ENCODE measurements at regions not wholly inside any gene's neighbourhood (a gene's known extent, or its start where the extent isn't known, plus 50 kb on each side); places are given as distances from the start of the nearest gene placed in this dataset.

- H3K4me3 Mint-ChIP-seq, result no peak overlapping the region
- H3K4me1 Mint-ChIP-seq, result no peaks in the 10 kb centered on the region
- peaks cover 3% of the 10 kb centered on the region for H3K27me3 Mint-ChIP-seq
- no peaks in the 10 kb centered on the region for H3K36me3 Mint-ChIP-seq
- POLR2A ChIA-PET, result no interaction called here
- ATAC-seq (ENCODE audit: low read depth), result no peak
- no peak for DNase-seq
- H3K27ac Mint-ChIP-seq, result no peak overlapping the region
- H3K9me3 Mint-ChIP-seq, result no peaks in the 10 kb centered on the region
Measured at GRCh38 chr1:65725064-65725463, 67.6 kb upstream of the PDE4B start.

GRCh38 chr1:65728504-65728903 lies 64.2 kb upstream of the PDE4B start:
- POLR2A ChIA-PET, result no interaction called here
- Mint-ChIP-seq H3K36me3 (no peaks in the 10 kb centered on the region), H3K27ac (no peak overlapping the region), H3K27me3 (peaks cover 3% of the 10 kb centered on the region), H3K9me3 (no peaks in the 10 kb centered on the region), H3K4me3 (no peak overlapping the region), H3K4me1 (no peaks in the 10 kb centered on the region)
- ATAC-seq (ENCODE audit: low read depth), result no peak
- DNase-seq, result no peak

GRCh38 chr1:65729259-65729658 lies 63.4 kb upstream of the PDE4B start:
- Mint-ChIP-seq H3K27me3 (peaks cover 3% of the 10 kb centered on the region), H3K36me3 (no peaks in the 10 kb centered on the region), H3K9me3 (no peaks in the 10 kb centered on the region), H3K27ac (no peak overlapping the region), H3K4me1 (no peaks in the 10 kb centered on the region), H3K4me3 (no peak overlapping the region)
- no peak for ATAC-seq (ENCODE audit: low read depth)
- POLR2A ChIA-PET, result no interaction called here
- no peak for DNase-seq

DNA sequence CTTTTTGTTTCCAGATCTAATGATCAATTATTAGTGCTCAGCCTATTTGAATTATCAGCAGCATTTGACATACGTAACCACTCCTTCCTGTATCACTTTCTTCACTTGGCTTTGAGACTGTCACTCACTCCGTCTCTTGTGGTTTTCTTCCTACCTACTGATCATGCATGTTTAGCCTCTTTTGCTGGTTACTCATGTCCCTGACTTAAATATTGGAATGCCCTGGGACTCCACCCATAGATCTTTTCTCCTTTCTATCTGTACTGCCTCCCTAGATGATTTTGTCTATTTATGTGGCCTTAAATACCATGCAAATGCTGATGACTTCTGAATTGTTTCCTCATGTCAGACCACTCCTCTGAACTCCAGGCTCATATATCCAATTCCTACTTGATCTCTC lies 57.7 kb upstream of the PDE4B start:
- Mint-ChIP-seq H3K27ac (no peak overlapping the region), H3K4me3 (no peak overlapping the region), H3K9me3 (no peaks in the 10 kb centered on the region), H3K27me3 (no peaks in the 10 kb centered on the region), H3K36me3 (no peaks in the 10 kb centered on the region), H3K4me1 (no peaks in the 10 kb centered on the region)
- DNase-seq (no peak), ATAC-seq (ENCODE audit: low read depth) (no peak)
- POLR2A ChIA-PET, result no interaction called here

DNA sequence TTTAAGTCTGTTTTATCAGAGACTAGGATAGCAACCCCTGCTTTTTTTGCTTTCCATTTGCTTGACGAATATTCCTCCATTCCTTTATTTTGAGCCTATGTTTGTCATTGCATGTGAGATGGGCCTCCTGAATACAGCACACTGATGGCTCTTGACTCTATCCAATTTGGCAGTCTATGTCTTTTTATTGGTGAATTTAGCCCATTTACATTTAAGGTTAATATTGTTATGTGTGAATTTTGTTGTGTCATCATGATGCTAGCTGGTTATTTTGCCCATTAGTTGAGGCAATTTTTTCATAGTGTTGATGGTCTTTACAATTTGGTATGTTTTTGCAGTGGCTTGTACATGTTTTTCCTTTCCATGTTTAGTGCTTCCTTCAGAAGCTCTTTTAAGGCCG lies 50.7 kb upstream of the PDE4B start:
- H3K36me3 Mint-ChIP-seq, result no peaks in the 10 kb centered on the region
- no peak overlapping the region for H3K27ac Mint-ChIP-seq
- ATAC-seq (ENCODE audit: low read depth), result no peak
- DNase-seq, result no peak
- no peaks in the 10 kb centered on the region for H3K27me3 Mint-ChIP-seq
- H3K4me3 Mint-ChIP-seq, result no peak overlapping the region
- H3K9me3 Mint-ChIP-seq, result peaks cover 9% of the 10 kb centered on the region
- POLR2A ChIA-PET, result no interaction called here
- H3K4me1 Mint-ChIP-seq, result no peaks in the 10 kb centered on the region

Measured in activated naive CD8-positive, alpha-beta T cell treated with anti-CD3 and anti-CD28 coated beads, Interleukin-2, amount 10 ng/mL, durations not matched to agents 7 days and 5 days (primary cell).